H1 (cell line): ENCODE measurements at regions not wholly inside any gene's neighbourhood (a gene's known extent, or its start where the extent isn't known, plus 50 kb on each side); places are given as distances from the start of the nearest gene placed in this dataset.

Source experiments
- CTCF ChIA-PET: fragments of 300-600 bp; sonication (Branson Sonifier 250); formaldehyde crosslinking; loops from one replicate; lab custom pipeline; 2021; ENCODE audit not compliant: partially characterized antibody; lab: Charles Lee
- POLR2A ChIA-PET: fragments of 300-600 bp; sonication (Branson Sonifier 250); formaldehyde crosslinking; loops from one replicate; lab custom pipeline; 2021; ENCODE audit warnings: inconsistent platforms; ENCODE audit not compliant: partially characterized antibody; lab: Charles Lee
- DNase-seq, 2 experiments: peaks; one replicate each; pipeline versions ENCODE4 v3.0.0 to v3.0.0-alpha.2; 2010 to 2022; ENCODE audit warnings: low spot score in 2 of 2, low read depth in 1 of 2, mixed read lengths in 1 of 2
- FAIRE-seq: peaks from 2 replicates; lab custom pipeline; 2011; peaks lifted over from hg19 to GRCh38; lab: Jason Lieb, UNC
- H2AFZ ChIP-seq: 2 replicates; pipeline ENCODE4 v1.8.1; 2012; ENCODE audit warnings: low read length, inconsistent platforms
- H2AK5ac ChIP-seq: 2 replicates; pipeline ENCODE4 v1.6.1; 2013; ENCODE audit warnings: low read depth, low read length
- H2BK120ac ChIP-seq: replicated peaks from 2 replicates; pipeline ENCODE3; 2013; ENCODE audit warnings: low read depth, low read length, inconsistent platforms
- H2BK12ac ChIP-seq: 2 replicates; pipeline ENCODE4 v1.6.1; 2013; ENCODE audit warnings: low read depth, low read length
- H2BK15ac ChIP-seq: 2 replicates; pipeline ENCODE4 v1.6.1; 2013; ENCODE audit warnings: low read length
- H2BK20ac ChIP-seq: 2 replicates; pipeline ENCODE4 v1.6.1; 2013; ENCODE audit warnings: low read length
- H2BK5ac ChIP-seq: 2 replicates; pipeline ENCODE4 v1.6.1; 2013; ENCODE audit warnings: low read depth, low read length
- H3K14ac ChIP-seq: 2 replicates; pipeline ENCODE4 v1.6.1; 2013; ENCODE audit warnings: inconsistent platforms; ENCODE audit not compliant: insufficient read length
- H3K18ac ChIP-seq: 2 replicates; pipeline ENCODE4 v1.6.1; 2013; ENCODE audit warnings: low read length; ENCODE audit errors: extremely low read depth
- H3K23ac ChIP-seq: 2 replicates; pipeline ENCODE4 v1.6.1; 2013; ENCODE audit warnings: inconsistent platforms; ENCODE audit not compliant: insufficient read length
- H3K23me2 ChIP-seq: 2 replicates; pipeline ENCODE4 v1.6.1; 2013; ENCODE audit warnings: low read depth, low read length
- H3K27ac ChIP-seq: 2 replicates; pipeline ENCODE4 v1.6.1; 2011; ENCODE audit warnings: low read depth, low read length, inconsistent platforms
- H3K27me3 ChIP-seq, 4 experiments: replicated peaks in 1 of 4; 1 replicate in 1 of 4; 2 replicates in 3 of 4; pipeline versions ENCODE4 v1.6.1 to v1.8.1; 2011 to 2013; ENCODE audit warnings: low read length in 3 of 4, mild to moderate bottlenecking in 3 of 4, inconsistent platforms in 2 of 4, mixed read lengths in 2 of 4, moderate library complexity in 1 of 4; ENCODE audit not compliant: control insufficient read depth in 3 of 4, insufficient read depth in 3 of 4; ENCODE audit errors: extremely low read depth in 1 of 4
- H3K36me3 ChIP-seq, 4 experiments: 2 replicates each; pipeline versions ENCODE4 v1.6.1 to v1.8.1; 2011 to 2013; ENCODE audit warnings: mild to moderate bottlenecking in 4 of 4, low read length in 3 of 4, moderate library complexity in 2 of 4, control low read depth in 1 of 4, inconsistent platforms in 1 of 4; ENCODE audit not compliant: insufficient read depth in 4 of 4, control insufficient read depth in 2 of 4
- H3K4ac ChIP-seq: replicated peaks from 2 replicates; pipeline ENCODE3; 2013; ENCODE audit warnings: low read length, low read depth, mixed read lengths, inconsistent platforms; ENCODE audit not compliant: insufficient read length
- H3K4me1 ChIP-seq, 4 experiments: replicated peaks in 1 of 4; 1 replicate in 1 of 4; 2 replicates in 3 of 4; pipeline versions ENCODE4 v1.6.1 to v1.8.1; 2011 to 2013; ENCODE audit warnings: low read length in 3 of 4, inconsistent platforms in 2 of 4, mixed read lengths in 1 of 4; ENCODE audit not compliant: insufficient read depth in 4 of 4, control insufficient read depth in 3 of 4
- H3K4me2 ChIP-seq, 2 experiments: 2 replicates each; pipeline versions ENCODE4 v1.6.1 to v1.8.1; 2011 to 2013; ENCODE audit warnings: low read depth in 2 of 2, low read length in 2 of 2, control low read depth in 1 of 2, inconsistent platforms in 1 of 2, mild to moderate bottlenecking in 1 of 2; ENCODE audit not compliant: insufficient read depth in 1 of 2
- H3K4me3 ChIP-seq, 4 experiments: fragments of 200-600, 300-600 bp in 1 of 4; sonication (generic), shearing (Covaris generic), sonication (Bioruptor Twin) in 1 of 4; 2 replicates each; pipeline versions ENCODE4 v1.5.1 to v1.8.1; 2011 to 2016; ENCODE audit warnings: low read length in 4 of 4, low read depth in 3 of 4, control low read depth in 2 of 4, inconsistent platforms in 2 of 4, mild to moderate bottlenecking in 2 of 4, mixed read lengths in 1 of 4, moderate library complexity in 1 of 4; ENCODE audit not compliant: insufficient read depth in 2 of 4; ENCODE audit errors: extremely low read depth in 1 of 4
- H3K56ac ChIP-seq: replicated peaks from 2 replicates; pipeline ENCODE3; 2013; ENCODE audit warnings: low read depth, mild to moderate bottlenecking, mixed read lengths, low read length, inconsistent platforms; ENCODE audit not compliant: insufficient read length
- H3K79me1 ChIP-seq: 2 replicates; pipeline ENCODE4 v1.6.1; 2013; ENCODE audit warnings: low read depth, low read length, control low read depth
- H3K79me2 ChIP-seq, 2 experiments: 2 replicates each; pipeline versions ENCODE4 v1.6.1 to v1.8.1; 2012 to 2013; ENCODE audit warnings: low read length in 2 of 2, mild to moderate bottlenecking in 2 of 2, inconsistent platforms in 1 of 2; ENCODE audit not compliant: insufficient read depth in 2 of 2, control insufficient read depth in 1 of 2
- H3K9ac ChIP-seq, 4 experiments: replicated peaks in 1 of 4; 1 replicate in 1 of 4; 2 replicates in 3 of 4; pipeline versions ENCODE4 v1.6.1 to v1.8.1; 2011 to 2013; ENCODE audit warnings: low read depth in 3 of 4, low read length in 3 of 4, control low read depth in 2 of 4, mild to moderate bottlenecking in 2 of 4, moderate library complexity in 2 of 4, inconsistent platforms in 1 of 4; ENCODE audit errors: extremely low read depth in 1 of 4
- H3K9me3 ChIP-seq, 2 experiments: 2 replicates each; pipeline versions ENCODE4 v1.6.1 to v1.8.1; 2012 to 2013; ENCODE audit warnings: mild to moderate bottlenecking in 2 of 2, moderate library complexity in 2 of 2, control low read depth in 1 of 2, inconsistent platforms in 1 of 2, low read depth in 1 of 2, low read length in 1 of 2, mixed read lengths in 1 of 2; ENCODE audit not compliant: insufficient read depth in 2 of 2
- H4K20me1 ChIP-seq, 2 experiments: replicated peaks in 1 of 2; 2 replicates each; pipeline versions ENCODE3 to v1.8.1; 2011 to 2013; ENCODE audit warnings: inconsistent platforms in 2 of 2, low read length in 2 of 2, mild to moderate bottlenecking in 1 of 2; ENCODE audit not compliant: insufficient read depth in 2 of 2, control insufficient read depth in 1 of 2
- H4K5ac ChIP-seq: 2 replicates; pipeline ENCODE4 v1.6.1; 2013; ENCODE audit warnings: low read length, low read depth, mixed read lengths, inconsistent platforms; ENCODE audit not compliant: insufficient read length
- H4K8ac ChIP-seq: 2 replicates; pipeline ENCODE4 v1.8.0; 2013; ENCODE audit warnings: mild to moderate bottlenecking, moderate library complexity, low read length, inconsistent platforms; ENCODE audit not compliant: insufficient read depth; ENCODE audit errors: extremely low read depth
- H4K91ac ChIP-seq: replicated peaks from 2 replicates; pipeline ENCODE3; 2013; ENCODE audit warnings: low read length, mixed read lengths, inconsistent platforms; ENCODE audit not compliant: insufficient read length
- BACH1 ChIP-seq: IDR thresholded peaks from 2 replicates; pipeline ENCODE4 v1.6.1; 2012; ENCODE audit warnings: low read length, improper control_type of control experiment
- BCL11A ChIP-seq, 2 experiments: IDR thresholded peaks; one replicate each; pipeline ENCODE4 v1.6.1; 2011; ENCODE audit warnings: low read depth in 2 of 2, low read length in 2 of 2, mild to moderate bottlenecking in 2 of 2
- BRCA1 ChIP-seq: IDR thresholded peaks from 2 replicates; pipeline ENCODE4 v1.6.1; 2012; ENCODE audit warnings: low read depth, low read length, improper control_type of control experiment
- MAFK ChIP-seq: IDR thresholded peaks from 2 replicates; pipeline ENCODE4 v1.6.1; 2012; ENCODE audit warnings: low read depth, mild to moderate bottlenecking, improper control_type of control experiment, low read length
- NANOG ChIP-seq: IDR thresholded peaks from 2 replicates; pipeline ENCODE4 v1.6.1; 2011; ENCODE audit warnings: low read length, low read depth, mild to moderate bottlenecking, inconsistent platforms; ENCODE audit not compliant: insufficient read depth, poor library complexity, severe bottlenecking
- POU5F1 ChIP-seq: IDR thresholded peaks from 2 replicates; pipeline ENCODE4 v1.6.1; 2011; ENCODE audit warnings: low read depth, mild to moderate bottlenecking, low read length, moderate library complexity
- SIRT6 ChIP-seq: IDR thresholded peaks from one replicate; pipeline ENCODE4 v1.7.1; 2012; ENCODE audit warnings: low read length, inconsistent platforms
- SUZ12 ChIP-seq: fragments of 200-600 bp; sonication (generic); IDR thresholded peaks from 2 replicates; pipeline ENCODE4 v1.6.1; 2012; ENCODE audit warnings: mild to moderate bottlenecking, inconsistent platforms, low read length, moderate library complexity, mixed read lengths
- TAF1 ChIP-seq: IDR thresholded peaks from 2 replicates; pipeline ENCODE4 v1.6.1; 2011; ENCODE audit warnings: mild to moderate bottlenecking, low read depth, low read length
- TAF7 ChIP-seq: optimal IDR thresholded peaks from 2 replicates; pipeline ENCODE3; 2011; ENCODE audit warnings: low read depth, mild to moderate bottlenecking, inconsistent platforms, low read length, moderate library complexity, borderline replicate concordance
- USF2 ChIP-seq: IDR thresholded peaks from 2 replicates; pipeline ENCODE4 v1.6.1; 2011; ENCODE audit warnings: low read length, improper control_type of control experiment
- WGBS, 2 experiments: shearing (Covaris generic) in 1 of 2; methylation state at CpG; one replicate each; pipeline versions ENCODE4 v1.1.6 to v1.1.7; 2013 to 2015; ENCODE audit warnings: low lambda C conversion rate in 2 of 2, mixed read lengths in 2 of 2, inconsistent platforms in 1 of 2, low coverage in 1 of 2, missing lambda C conversion rate in 1 of 2; ENCODE audit not compliant: insufficient replicate concordance in 2 of 2, insufficient coverage in 1 of 2, insufficient read length in 1 of 2; ENCODE audit errors: extremely low coverage in 1 of 2, missing lambda C conversion rate in 1 of 2; 5-methylcytosine and 5-hydroxymethylcytosine counted together

- H3K4me1 ChIP-seq = no peaks in the 10 kb centered on the region; a peak in 1 of 7 replicates
- H4K8ac ChIP-seq = no peak overlapping the region
- H3K23ac ChIP-seq = no peak overlapping the region
- no peak overlapping the region for H3K4me3 ChIP-seq
- H2AFZ ChIP-seq = no peak overlapping the region
- H3K4me2 ChIP-seq = no peak overlapping the region
- POLR2A ChIA-PET = no interaction called here
- H2BK15ac ChIP-seq = no peak overlapping the region
- CTCF ChIA-PET = no interaction called here
- no peaks in the 10 kb centered on the region; a peak in 1 of 4 replicates for H3K9me3 ChIP-seq
- H3K79me1 ChIP-seq = no peaks in the 10 kb centered on the region
- no peak for TF ChIP-seq USF2
- no peak for TF ChIP-seq BRCA1
- TF ChIP-seq BACH1 = no peak
- TF ChIP-seq SUZ12 = no peak
- TF ChIP-seq BCL11A (IDR thresholded peaks at IDR 0.05; ENCODE audit: low read depth in 2 of 2, low read length in 2 of 2) = no peak
- no peak for TF ChIP-seq SIRT6
- no peak for TF ChIP-seq TAF7
- TF ChIP-seq POU5F1 = no peak
- TF ChIP-seq TAF1 = no peak
- no peak for TF ChIP-seq MAFK
- no peak for TF ChIP-seq NANOG
- H2BK20ac ChIP-seq = no peak overlapping the region
- DNase-seq (no peak), FAIRE-seq (no peak)
- no peak overlapping the region for H3K56ac ChIP-seq
- no peak overlapping the region for H3K9ac ChIP-seq
- WGBS, 2 experiments = 91% methylated on average over 3 of the region's 3 CpGs; no CpG with 5 or more reads in 1 of the 2 experiments
- H4K91ac ChIP-seq = no peak overlapping the region
- no peak overlapping the region for H3K18ac ChIP-seq
- no peak overlapping the region for H3K4ac ChIP-seq
- no peak overlapping the region for H2BK120ac ChIP-seq
- H2AK5ac ChIP-seq = no peak overlapping the region
- H3K27ac ChIP-seq = no peak overlapping the region
- no peak overlapping the region for H2BK5ac ChIP-seq
- H4K20me1 ChIP-seq = no peaks in the 10 kb centered on the region
- H3K14ac ChIP-seq = no peak overlapping the region
- H3K27me3 ChIP-seq = no peaks in the 10 kb centered on the region
- no peaks in the 10 kb centered on the region for H3K79me2 ChIP-seq
- no peak overlapping the region for H2BK12ac ChIP-seq
- no peaks in the 10 kb centered on the region for H3K36me3 ChIP-seq
- H3K23me2 ChIP-seq = no peaks in the 10 kb centered on the region
- no peak overlapping the region for H4K5ac ChIP-seq
Measured at GRCh38 chr2:53257287-53257686, 510.3 kb upstream of the CHAC2 start.
